ENCODE measurements at regions not wholly inside any gene's neighbourhood (a gene's known extent, or its start where the extent isn't known, plus 50 kb on each side); places are given as distances from the start of the nearest gene placed in this dataset.

DNA sequence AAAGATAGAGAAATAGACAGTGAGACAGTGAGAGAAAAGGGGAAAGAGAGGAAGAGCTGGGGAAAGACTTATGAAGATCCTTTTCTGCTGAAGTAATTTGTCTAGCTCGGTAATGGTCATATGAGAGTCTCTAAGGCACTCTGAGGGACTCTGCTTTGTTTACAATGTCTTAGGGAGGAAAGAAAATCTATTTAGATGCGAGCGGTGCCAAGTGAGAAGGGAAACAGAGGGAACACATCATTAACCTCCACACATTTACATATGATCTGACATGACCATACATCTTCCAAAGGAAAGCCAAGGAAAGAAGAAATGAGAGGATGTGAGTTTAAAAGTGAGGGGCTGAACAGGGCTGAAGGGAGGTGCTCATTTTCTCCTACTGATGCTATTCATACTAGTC is 862.3 kb upstream of the CITED2 start:
- no peak for TF ChIP-seq POLR2A (IDR thresholded peaks at IDR 0.05)
- TF ChIP-seq, protein P1, sequence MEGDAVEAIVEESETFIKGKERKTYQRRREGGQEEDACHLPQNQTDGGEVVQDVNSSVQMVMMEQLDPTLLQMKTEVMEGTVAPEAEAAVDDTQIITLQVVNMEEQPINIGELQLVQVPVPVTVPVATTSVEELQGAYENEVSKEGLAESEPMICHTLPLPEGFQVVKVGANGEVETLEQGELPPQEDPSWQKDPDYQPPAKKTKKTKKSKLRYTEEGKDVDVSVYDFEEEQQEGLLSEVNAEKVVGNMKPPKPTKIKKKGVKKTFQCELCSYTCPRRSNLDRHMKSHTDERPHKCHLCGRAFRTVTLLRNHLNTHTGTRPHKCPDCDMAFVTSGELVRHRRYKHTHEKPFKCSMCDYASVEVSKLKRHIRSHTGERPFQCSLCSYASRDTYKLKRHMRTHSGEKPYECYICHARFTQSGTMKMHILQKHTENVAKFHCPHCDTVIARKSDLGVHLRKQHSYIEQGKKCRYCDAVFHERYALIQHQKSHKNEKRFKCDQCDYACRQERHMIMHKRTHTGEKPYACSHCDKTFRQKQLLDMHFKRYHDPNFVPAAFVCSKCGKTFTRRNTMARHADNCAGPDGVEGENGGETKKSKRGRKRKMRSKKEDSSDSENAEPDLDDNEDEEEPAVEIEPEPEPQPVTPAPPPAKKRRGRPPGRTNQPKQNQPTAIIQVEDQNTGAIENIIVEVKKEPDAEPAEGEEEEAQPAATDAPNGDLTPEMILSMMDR (IDR thresholded peaks at IDR 0.05): no peak
- Histone ChIP-seq H3K9me3 (replicated peaks in 1 of 3) (no peaks in the 10 kb centered on the region), H3K27ac (no peak overlapping the region), H3K4me1 (replicated peaks in 1 of 2) (no peaks in the 10 kb centered on the region), H3K27me3 (no peaks in the 10 kb centered on the region), H3K4me3 (no peak overlapping the region), H3K36me3 (replicated peaks in 1 of 2) (no peaks in the 10 kb centered on the region)
- intact Hi-C loops (cut with DNase I): no loop called here
- 78 to 90% (median 83%) methylated on average over 3 of the region's 3 CpGs for WGBS, 4 donors
- no peak for DNase-seq

DNA sequence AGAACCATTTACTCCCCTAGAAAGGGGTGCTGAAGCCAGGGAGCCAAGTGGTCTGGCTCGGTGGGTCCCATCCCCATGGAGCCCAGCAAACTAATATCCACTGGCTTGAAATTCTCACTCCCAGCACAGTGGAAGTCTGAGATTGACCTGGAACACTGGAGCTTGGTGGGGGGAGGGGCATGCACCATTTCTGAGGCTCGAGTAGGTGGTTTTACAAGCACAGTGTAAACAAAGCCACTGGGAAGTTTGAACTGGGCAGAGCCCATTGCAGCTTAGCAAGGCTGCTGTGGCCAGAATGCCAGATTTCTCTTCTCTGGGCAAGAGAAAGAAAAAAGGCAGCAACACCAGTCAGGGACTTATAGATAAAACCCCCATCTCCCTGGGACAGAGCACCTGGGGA is 855.8 kb upstream of the CITED2 start:
- intact Hi-C loops (cut with DNase I): no loop called here
- Histone ChIP-seq H3K4me1 (replicated peaks in 1 of 2) (peaks cover 0 to 11% of the 10 kb centered on the region in 2 donors), H3K9me3 (replicated peaks in 1 of 3) (no peaks in the 10 kb centered on the region), H3K27me3 (no peaks in the 10 kb centered on the region), H3K27ac (no peak overlapping the region), H3K4me3 (no peak overlapping the region), H3K36me3 (replicated peaks in 1 of 2) (no peaks in the 10 kb centered on the region)
- TF ChIP-seq POLR2A (IDR thresholded peaks at IDR 0.05): no peak
- TF ChIP-seq, protein P1 (IDR thresholded peaks at IDR 0.05): no peak
- DNase-seq: no peak
- WGBS, 4 donors: 78 to 88% (median 81%) methylated on average over 2 of the region's 2 CpGs

DNA sequence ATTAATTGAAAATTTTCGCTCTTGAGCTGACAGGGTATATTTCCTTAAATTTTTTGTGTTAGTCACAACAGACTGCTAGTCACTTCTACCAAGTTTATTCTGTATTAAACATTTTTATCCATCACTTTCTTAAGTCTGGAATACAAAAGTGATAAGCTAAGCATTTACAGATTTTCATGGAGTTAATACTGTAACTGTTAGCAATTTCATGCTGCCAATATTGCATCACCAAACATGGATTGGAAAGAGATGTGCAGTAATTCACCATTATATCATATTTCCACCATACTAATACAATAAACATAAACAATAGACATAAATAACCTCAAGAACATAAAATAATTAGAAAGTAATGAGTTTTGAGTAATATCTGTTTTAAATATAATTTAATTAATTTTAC is 854.0 kb upstream of the CITED2 start:
- 90 to 100% (median 97%) methylated on average over 1 of the region's 1 CpG for WGBS, 4 donors
- H3K27ac ChIP-seq: no peak overlapping the region
- no peak for TF ChIP-seq POLR2A (IDR thresholded peaks at IDR 0.05)
- TF ChIP-seq, protein P1 (IDR thresholded peaks at IDR 0.05): no peak
- no peak for DNase-seq
- H3K4me3 ChIP-seq: no peak overlapping the region
- intact Hi-C loops (cut with DNase I): no loop called here
- no peaks in the 10 kb centered on the region for H3K27me3 ChIP-seq
- no peaks in the 10 kb centered on the region for H3K36me3 ChIP-seq (replicated peaks in 1 of 2)
- H3K9me3 ChIP-seq (replicated peaks in 1 of 3): no peaks in the 10 kb centered on the region
- H3K4me1 ChIP-seq (replicated peaks in 1 of 2): peaks cover 0 to 11% of the 10 kb centered on the region in 2 donors

DNA sequence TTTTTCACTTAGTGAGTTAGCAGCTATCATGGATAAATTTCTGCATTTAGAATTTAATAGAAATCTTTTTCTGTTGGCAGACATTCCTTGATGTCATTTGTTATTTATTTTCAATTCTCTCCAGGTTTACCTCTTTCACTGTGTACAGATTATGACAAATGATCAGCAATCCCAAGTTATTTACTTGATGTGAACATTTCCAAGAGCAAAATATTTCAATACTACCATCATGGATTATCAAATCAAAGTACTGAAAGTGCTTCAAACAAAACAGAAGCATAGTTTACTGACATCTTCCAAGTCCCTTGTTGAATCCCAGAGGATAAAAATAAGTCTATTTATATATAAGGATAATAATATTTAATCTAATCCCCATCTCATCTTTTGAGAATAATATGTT is 852.2 kb upstream of the CITED2 start:
- DNase-seq: no peak
- H3K27ac ChIP-seq: no peak overlapping the region
- H3K36me3 ChIP-seq (replicated peaks in 1 of 2): no peaks in the 10 kb centered on the region
- TF ChIP-seq POLR2A (IDR thresholded peaks at IDR 0.05): no peak
- TF ChIP-seq, protein P1 (IDR thresholded peaks at IDR 0.05): no peak
- peaks cover 0 to 11% of the 10 kb centered on the region in 2 donors for H3K4me1 ChIP-seq (replicated peaks in 1 of 2)
- H3K9me3 ChIP-seq (replicated peaks in 1 of 3): no peaks in the 10 kb centered on the region
- H3K27me3 ChIP-seq: no peaks in the 10 kb centered on the region
- intact Hi-C loops (cut with DNase I): no loop called here
- H3K4me3 ChIP-seq: no peak overlapping the region
